ENCODE measurements at regions not wholly inside any gene's neighbourhood (a gene's known extent, or its start where the extent isn't known, plus 50 kb on each side); places are given as distances from the start of the nearest gene placed in this dataset.

GRCh38 chr10:9828110-9828509, 1189.6 kb upstream of the CELF2 start:
- no peak overlapping the region for H4K91ac ChIP-seq (ENCODE audit: insufficient read depth, low read depth, low read length)
- H2BK20ac ChIP-seq (ENCODE audit: low read depth, low read length), result no peak overlapping the region
- H2AK5ac ChIP-seq (ENCODE audit: low read depth, low read length), result no peak overlapping the region
- dilution Hi-C loops (cut with HindIII; ENCODE audit: low sequenced_read_pairs, unreplicated experiment), result no loop called here
- no CpG with 5 or more reads among the region's 4 CpGs for WGBS, 2 experiments (ENCODE audit: extremely low coverage in 2 of 2, insufficient read length in 1 of 2)
- ChIA-PET POLR2A (ENCODE audit: unreplicated experiment) (no interaction called here), CTCF (no interaction called here)
- H2AK9ac ChIP-seq (replicated peaks; ENCODE audit: low read depth, low read length, poor library complexity), result no peak overlapping the region
- H3K23ac ChIP-seq (ENCODE audit: low read depth, low read length), result no peak overlapping the region
- no peaks in the 10 kb centered on the region for H3K79me1 ChIP-seq (ENCODE audit: low read depth in 1 of 2, low read length in 2 of 2)
- H2BK15ac ChIP-seq (ENCODE audit: low read depth, low read length), result no peak overlapping the region
- H2BK5ac ChIP-seq (ENCODE audit: low read depth, low read length, poor library complexity, severe bottlenecking), result no peak overlapping the region
- H3K27ac ChIP-seq (ENCODE audit: insufficient read depth, low read length), result no peak overlapping the region
- H3K4me1 ChIP-seq (ENCODE audit: control insufficient read depth, insufficient read depth, low read length), result 0 out of 2 replicates have a peak, but pooled peaks cover 1% of the 10 kb centered on the region
- H3K9me3 ChIP-seq (ENCODE audit: control insufficient read depth, insufficient read depth, low read length), result no peaks in the 10 kb centered on the region
- H3K18ac ChIP-seq (ENCODE audit: low read depth, low read length), result no peak overlapping the region
- no peak overlapping the region for H2AFZ ChIP-seq (replicated peaks; ENCODE audit: low read length, poor library complexity)
- no peak overlapping the region for H3K9ac ChIP-seq (ENCODE audit: low read depth, low read length)
- no peak overlapping the region for H3K4ac ChIP-seq (ENCODE audit: low read depth, low read length)
- in situ Hi-C loops (cut with MboI; ENCODE audit: low sequenced_read_pairs), result no loop called here
- no peaks in the 10 kb centered on the region for H3K27me3 ChIP-seq (ENCODE audit: control insufficient read depth, insufficient read depth, low read length)
- H4K20me1 ChIP-seq (ENCODE audit: insufficient read depth, low read length), result no peaks in the 10 kb centered on the region
- H3K14ac ChIP-seq (replicated peaks; ENCODE audit: low read depth, low read length), result no peak overlapping the region
- no peak overlapping the region for H4K8ac ChIP-seq (ENCODE audit: low read depth in 2 of 2, low read length in 2 of 2)
- no peak overlapping the region for H4K5ac ChIP-seq (ENCODE audit: low read depth, low read length)
- H3K9me1 ChIP-seq (ENCODE audit: insufficient read depth, low read length), result no peaks in the 10 kb centered on the region
- TF ChIP-seq RCOR1 (IDR thresholded peaks at IDR 0.05; ENCODE audit: insufficient replicate concordance, low read length) (no peak), POLR2A (IDR thresholded peaks at IDR 0.05; ENCODE audit: low read depth, low read length) (no peak)
- H3K4me2 ChIP-seq (ENCODE audit: low read depth, low read length), result no peak overlapping the region
- no peak overlapping the region for H2BK120ac ChIP-seq (ENCODE audit: low read depth, low read length)
- DNase-seq (no peak), ATAC-seq (ENCODE audit: low read depth) (no peak)
- intact Hi-C loops (cut with micrococcal nuclease), result no loop called here
- BruUV-seq (replicated peaks), result no TSS peak
- H3K4me3 ChIP-seq (ENCODE audit: insufficient read depth, low read depth, low read length), result no peak overlapping the region
- H3K56ac ChIP-seq (ENCODE audit: extremely low read depth, insufficient read depth, low read length), result no peak overlapping the region
- H3K36me3 ChIP-seq (ENCODE audit: control insufficient read depth, insufficient read depth, low read length), result no peaks in the 10 kb centered on the region

All from IMR-90 (cell line).